ENCODE measurements at regions not wholly inside any gene's neighbourhood (a gene's known extent, or its start where the extent isn't known, plus 50 kb on each side); places are given as distances from the start of the nearest gene placed in this dataset.

GRCh38 chr11:134797411-134798089 is 385.5 kb upstream of the B3GAT1 start:
- Mint-ChIP-seq H3K4me3 (no peak overlapping the region), H3K36me3 (no peaks in the 10 kb centered on the region), H3K27ac (no peak overlapping the region), H3K9me3 (no peaks in the 10 kb centered on the region), H3K27me3 (peaks cover 9 to 43% (median 33%) of the 10 kb centered on the region in 5 donors), H3K4me1 (peaks cover 0 to 1% (median 0%) of the 10 kb centered on the region in 4 donors)
- DNase-seq: no peak
- POLR2A ChIA-PET: no interaction called here
- ATAC-seq: no peak

GRCh38 chr11:134795017-134795416 is 383.0 kb upstream of the B3GAT1 start:
- Mint-ChIP-seq H3K36me3 (no peaks in the 10 kb centered on the region), H3K4me1 (no peaks in the 10 kb centered on the region), H3K4me3 (no peak overlapping the region), H3K27me3 (peaks cover 5 to 30% (median 20%) of the 10 kb centered on the region in 5 donors), H3K27ac (no peak overlapping the region), H3K9me3 (no peaks in the 10 kb centered on the region)
- POLR2A ChIA-PET: no interaction called here
- ATAC-seq: no peak
- no peak for DNase-seq

- Mint-ChIP-seq H3K36me3 (no peaks in the 10 kb centered on the region), H3K27ac (no peak overlapping the region), H3K27me3 (peaks cover 4 to 23% (median 17%) of the 10 kb centered on the region in 5 donors), H3K4me1 (no peaks in the 10 kb centered on the region), H3K9me3 (no peaks in the 10 kb centered on the region), H3K4me3 (no peak overlapping the region)
- ATAC-seq (no peak), DNase-seq (no peak)
- POLR2A ChIA-PET: no interaction called here
Measured at GRCh38 chr11:134794192-134794591, 382.1 kb upstream of the B3GAT1 start.

GRCh38 chr11:134792677-134793076 is 380.6 kb upstream of the B3GAT1 start:
- Mint-ChIP-seq H3K9me3 (no peaks in the 10 kb centered on the region), H3K4me3 (no peak overlapping the region), H3K4me1 (no peaks in the 10 kb centered on the region), H3K36me3 (no peaks in the 10 kb centered on the region), H3K27me3 (peaks cover 4 to 20% (median 16%) of the 10 kb centered on the region in 5 donors), H3K27ac (no peak overlapping the region)
- POLR2A ChIA-PET: no interaction called here
- ATAC-seq (no peak), DNase-seq (no peak)

- no peak for ATAC-seq
- Mint-ChIP-seq H3K4me3 (no peak overlapping the region), H3K36me3 (no peaks in the 10 kb centered on the region), H3K27me3 (peaks cover 4 to 23% (median 17%) of the 10 kb centered on the region in 5 donors), H3K4me1 (no peaks in the 10 kb centered on the region), H3K9me3 (no peaks in the 10 kb centered on the region), H3K27ac (no peak overlapping the region)
- no peak for DNase-seq
- POLR2A ChIA-PET: no interaction called here
Measured at GRCh38 chr11:134792044-134792443, 380.0 kb upstream of the B3GAT1 start.

GRCh38 chr11:134791102-134791501 is 379.1 kb upstream of the B3GAT1 start:
- H3K36me3 Mint-ChIP-seq: no peaks in the 10 kb centered on the region
- no peak for DNase-seq
- no peaks in the 10 kb centered on the region for H3K9me3 Mint-ChIP-seq
- no peak overlapping the region for H3K4me3 Mint-ChIP-seq
- POLR2A ChIA-PET: no interaction called here
- ATAC-seq: no peak
- H3K27me3 Mint-ChIP-seq: peaks cover 5 to 25% (median 19%) of the 10 kb centered on the region in 5 donors
- no peak overlapping the region for H3K27ac Mint-ChIP-seq
- no peaks in the 10 kb centered on the region for H3K4me1 Mint-ChIP-seq

GRCh38 chr11:134789104-134789503 is 377.1 kb upstream of the B3GAT1 start:
- Mint-ChIP-seq H3K36me3 (no peaks in the 10 kb centered on the region), H3K9me3 (no peaks in the 10 kb centered on the region), H3K4me1 (no peaks in the 10 kb centered on the region), H3K4me3 (no peak overlapping the region), H3K27me3 (peaks cover 7 to 26% (median 20%) of the 10 kb centered on the region in 5 donors), H3K27ac (no peak overlapping the region)
- ATAC-seq (no peak), DNase-seq (no peak)
- POLR2A ChIA-PET: no interaction called here

- H3K9me3 Mint-ChIP-seq: no peaks in the 10 kb centered on the region
- no peak for DNase-seq
- H3K36me3 Mint-ChIP-seq: no peaks in the 10 kb centered on the region
- no peak overlapping the region for H3K4me3 Mint-ChIP-seq
- ATAC-seq: no peak
- POLR2A ChIA-PET: no interaction called here
- H3K27ac Mint-ChIP-seq: peak overlapping the region in 1 of 10 donors; percentile 23
- no peaks in the 10 kb centered on the region for H3K4me1 Mint-ChIP-seq
- peaks cover 10 to 30% (median 18%) of the 10 kb centered on the region in 5 donors for H3K27me3 Mint-ChIP-seq
Measured at GRCh38 chr11:134786636-134787035, 374.6 kb upstream of the B3GAT1 start.

GRCh38 chr11:134785660-134786284 is 373.7 kb upstream of the B3GAT1 start:
- Mint-ChIP-seq H3K27ac (no peak overlapping the region), H3K4me1 (no peaks in the 10 kb centered on the region), H3K9me3 (no peaks in the 10 kb centered on the region), H3K4me3 (no peak overlapping the region), H3K27me3 (peaks cover 10 to 32% (median 18%) of the 10 kb centered on the region in 5 donors), H3K36me3 (no peaks in the 10 kb centered on the region)
- POLR2A ChIA-PET: no interaction called here
- DNase-seq (no peak), ATAC-seq (no peak)

- Mint-ChIP-seq H3K4me3 (no peak overlapping the region), H3K27ac (no peak overlapping the region), H3K27me3 (peaks cover 10 to 34% (median 18%) of the 10 kb centered on the region in 5 donors), H3K9me3 (no peaks in the 10 kb centered on the region), H3K36me3 (no peaks in the 10 kb centered on the region), H3K4me1 (no peaks in the 10 kb centered on the region)
- POLR2A ChIA-PET: no interaction called here
- DNase-seq: no peak
- no peak for ATAC-seq
Measured at GRCh38 chr11:134785059-134785458, 373.0 kb upstream of the B3GAT1 start.

- Mint-ChIP-seq H3K4me3 (no peak overlapping the region), H3K4me1 (no peaks in the 10 kb centered on the region), H3K9me3 (no peaks in the 10 kb centered on the region), H3K36me3 (no peaks in the 10 kb centered on the region), H3K27ac (no peak overlapping the region), H3K27me3 (peaks cover 15 to 31% (median 20%) of the 10 kb centered on the region in 5 donors)
- POLR2A ChIA-PET: no interaction called here
- no peak for ATAC-seq
- no peak for DNase-seq
Measured at GRCh38 chr11:134784568-134784967, 372.5 kb upstream of the B3GAT1 start.

GRCh38 chr11:134784046-134784445 is 372.0 kb upstream of the B3GAT1 start:
- POLR2A ChIA-PET: no interaction called here

GRCh38 chr11:134783234-134783633 is 371.2 kb upstream of the B3GAT1 start:
- Mint-ChIP-seq H3K4me1 (no peaks in the 10 kb centered on the region), H3K9me3 (no peaks in the 10 kb centered on the region), H3K27me3 (peaks cover 13 to 31% (median 20%) of the 10 kb centered on the region in 5 donors), H3K4me3 (no peak overlapping the region), H3K36me3 (no peaks in the 10 kb centered on the region), H3K27ac (no peak overlapping the region)
- no peak for DNase-seq
- POLR2A ChIA-PET: no interaction called here
- no peak for ATAC-seq

More at GRCh38 chr11:134784046-134784445, 372.0 kb upstream of the B3GAT1 start:
- H3K9me3 Mint-ChIP-seq: no peaks in the 10 kb centered on the region
- no peaks in the 10 kb centered on the region for H3K4me1 Mint-ChIP-seq
- peaks cover 15 to 31% (median 20%) of the 10 kb centered on the region in 5 donors for H3K27me3 Mint-ChIP-seq
- no peak overlapping the region for H3K27ac Mint-ChIP-seq
- no peak overlapping the region for H3K4me3 Mint-ChIP-seq
- no peaks in the 10 kb centered on the region for H3K36me3 Mint-ChIP-seq
- ATAC-seq: no peak
- no peak for DNase-seq
